ENCODE measurements at regions not wholly inside any gene's neighbourhood (a gene's known extent, or its start where the extent isn't known, plus 50 kb on each side); places are given as distances from the start of the nearest gene placed in this dataset.
A peak's percentile ranks its signal among the peaks of the same experiment; 100 is the strongest.
"Not testable (repeated sequence)": the region's sequence is repeated elsewhere in the genome, so short reads cannot be mapped to it uniquely, and the experiment has no call there.

- DNase-seq = no peak
Observed at GRCh38 chr2:122077114-122077513, 321.7 kb downstream of the TSN start.

GRCh38 chr2:122077771-122078170, 322.3 kb downstream of the TSN start:
- no peak for DNase-seq

GRCh38 chr2:122078451-122078850, 323.0 kb downstream of the TSN start:
- no peak for DNase-seq

GRCh38 chr2:122079844-122080243, 324.4 kb downstream of the TSN start:
- DNase-seq = no peak

GRCh38 chr2:122080316-122080715, 324.9 kb downstream of the TSN start:
- DNase-seq = no peak

GRCh38 chr2:122080871-122081270, 325.4 kb downstream of the TSN start:
- DNase-seq = no peak

GRCh38 chr2:122081751-122082150, 326.3 kb downstream of the TSN start:
- DNase-seq = peak; percentile 24

- no peak for DNase-seq
Observed at GRCh38 chr2:122083256-122084048, 328.0 kb downstream of the TSN start.

GRCh38 chr2:122085672-122086071, 330.2 kb downstream of the TSN start:
- not testable (repeated sequence) for DNase-seq

- DNase-seq = no peak
Observed at GRCh38 chr2:122094557-122094956, 339.1 kb downstream of the TSN start.

GRCh38 chr2:122096761-122097160, 341.3 kb downstream of the TSN start:
- no peak for DNase-seq

- DNase-seq = no peak
Observed at GRCh38 chr2:122098306-122098705, 342.9 kb downstream of the TSN start.

- no peak for DNase-seq
Observed at GRCh38 chr2:122100346-122100745, 344.9 kb downstream of the TSN start.

GRCh38 chr2:122100756-122101155, 345.3 kb downstream of the TSN start:
- DNase-seq = no peak

GRCh38 chr2:122101319-122101718, 345.9 kb downstream of the TSN start:
- DNase-seq = no peak

- DNase-seq = no peak
Observed at GRCh38 chr2:122105171-122105876, 349.9 kb downstream of the TSN start.

- DNase-seq = no peak
Observed at GRCh38 chr2:122105877-122106206, 350.4 kb downstream of the TSN start.

GRCh38 chr2:122108186-122108585, 352.7 kb downstream of the TSN start:
- DNase-seq = no peak

- no peak for DNase-seq
Observed at GRCh38 chr2:122112216-122113005, 357.0 kb downstream of the TSN start.

GRCh38 chr2:122114421-122114820, 359.0 kb downstream of the TSN start:
- no peak for DNase-seq

GRCh38 chr2:122117371-122117770, 361.9 kb downstream of the TSN start:
- no peak for DNase-seq

- no peak for DNase-seq
Observed at GRCh38 chr2:122129399-122129798, 373.9 kb downstream of the TSN start.

- DNase-seq = no peak
Observed at GRCh38 chr2:122132147-122132691, 376.8 kb downstream of the TSN start.

All from NCI-H1436 (cell line).